ENCODE measurements at regions not wholly inside any gene's neighbourhood (a gene's known extent, or its start where the extent isn't known, plus 50 kb on each side); places are given as distances from the start of the nearest gene placed in this dataset.

- Histone ChIP-seq H2AFZ (ENCODE audit: control insufficient read depth, low read depth, low read length) (no peak overlapping the region), H3K9ac (ENCODE audit: control insufficient read depth, insufficient read depth, low read length) (no peak overlapping the region), H3K9me3 (replicated peaks; ENCODE audit: control insufficient read depth, insufficient read depth, low read length) (no peaks in the 10 kb centered on the region), H3K36me3 (ENCODE audit: control insufficient read depth in 2 of 2, insufficient read depth in 2 of 2, low read length in 1 of 2) (no peaks in the 10 kb centered on the region), H3K4me2 (ENCODE audit: control insufficient read depth, insufficient read depth) (no peak overlapping the region), H4K20me1 (ENCODE audit: control insufficient read depth, insufficient read depth) (no peaks in the 10 kb centered on the region), H3K27me3 (replicated peaks in 1 of 2; ENCODE audit: control insufficient read depth in 2 of 2, insufficient read depth in 2 of 2, low read length in 1 of 2) (no peaks in the 10 kb centered on the region; a peak in 1 of 4 replicates), H3K4me3 (no peak overlapping the region), H3K4me1 (ENCODE audit: control insufficient read depth, insufficient read depth, low read length) (no peaks in the 10 kb centered on the region), H3K27ac (ENCODE audit: control insufficient read depth, insufficient read depth) (no peak overlapping the region), H3K79me2 (ENCODE audit: control insufficient read depth, insufficient read depth, low read length) (no peaks in the 10 kb centered on the region)
- 0% methylated on average over 4 of the region's 4 CpGs for WGBS (ENCODE audit: insufficient coverage, insufficient replicate concordance, low lambda C conversion rate, missing lambda C conversion rate)
- FAIRE-seq: no peak
- no TSS peak for BruUV-seq (replicated peaks)
- CTCF ChIA-PET: no interaction called here
- DNase-seq (ENCODE audit: low read depth, low spot score): no peak
- SMC1A ChIA-PET (ENCODE audit: uncharacterized antibody, unreplicated experiment): no interaction called here
- POLR2A ChIA-PET: no interaction called here
- intact Hi-C loops (cut with micrococcal nuclease; ENCODE audit: unreplicated experiment): loop anchor here (10.0 kb wide), 1 partner anchor 213 kb away; no protein-coding TSS in a partner anchor
- in situ Hi-C loops (cut with MboI): no loop called here
- RAD21 ChIA-PET (ENCODE audit: unreplicated experiment): no interaction called here
- TF ChIP-seq NR2C1 (IDR thresholded peaks at IDR 0.05) (no peak), PAX5 (IDR thresholded peaks at IDR 0.05; ENCODE audit: borderline replicate concordance, low read depth, low read length) (no peak), GABPA (IDR thresholded peaks at IDR 0.05; ENCODE audit: low read depth) (no peak), POLR2A (IDR thresholded peaks at IDR 0.05; ENCODE audit: low read depth, low read length) (no peak), SMARCA5 (IDR thresholded peaks at IDR 0.05) (no peak), USF1 (IDR thresholded peaks at IDR 0.05; ENCODE audit: borderline replicate concordance, extremely low read length, insufficient read depth, low read depth, low read length) (no peak), KDM1A (IDR thresholded peaks at IDR 0.05; ENCODE audit: borderline replicate concordance) (no peak), POU2F2 (IDR thresholded peaks at IDR 0.05; ENCODE audit: borderline replicate concordance, low read depth, low read length) (no peak), ZBTB33 (IDR thresholded peaks at IDR 0.05) (no peak), ESRRA (IDR thresholded peaks at IDR 0.05; ENCODE audit: low read length) (no peak), PBX3 (IDR thresholded peaks at IDR 0.05; ENCODE audit: insufficient replicate concordance, low read depth, low read length) (no peak), NFYB (IDR thresholded peaks at IDR 0.05; ENCODE audit: insufficient read depth, low read depth, low read length) (no peak), ZNF274 (IDR thresholded peaks at IDR 0.05; ENCODE audit: insufficient read depth, insufficient read length) (no peak), BACH1 (IDR thresholded peaks at IDR 0.05; ENCODE audit: borderline replicate concordance) (no peak), FOXK2 (IDR thresholded peaks at IDR 0.05) (no peak), CBX3 (IDR thresholded peaks at IDR 0.05; ENCODE audit: borderline replicate concordance, low read depth) (no peak), SMAD1 (IDR thresholded peaks at IDR 0.05; ENCODE audit: low read depth, partially characterized antibody) (no peak), ZBED1 (IDR thresholded peaks at IDR 0.05; ENCODE audit: borderline replicate concordance) (no peak)
- TF ChIP-seq, protein P1, sequence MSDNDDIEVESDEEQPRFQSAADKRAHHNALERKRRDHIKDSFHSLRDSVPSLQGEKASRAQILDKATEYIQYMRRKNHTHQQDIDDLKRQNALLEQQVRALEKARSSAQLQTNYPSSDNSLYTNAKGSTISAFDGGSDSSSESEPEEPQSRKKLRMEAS (IDR thresholded peaks at IDR 0.05; ENCODE audit: low read depth, low read length): no peak
- ATAC-seq: no peak
These were observed 335.9 kb upstream of the SLCO3A1 start for GRCh38 chr15:91517491-91518200.
